DOHH2 (cell line): ENCODE measurements at regions not wholly inside any gene's neighbourhood (a gene's known extent, or its start where the extent isn't known, plus 50 kb on each side); places are given as distances from the start of the nearest gene placed in this dataset.

Experiments
- EZH2phosphoT487 ChIP-seq: fragments of 200-600 bp; sonication (generic); IDR thresholded peaks from 2 replicates; pipeline ENCODE4 v1.6.1; 2017; ENCODE audit warnings: borderline replicate concordance, mild to moderate bottlenecking, antibody characterized with exemption, low read length, moderate library complexity, mixed read lengths
- TF ChIP-seq, protein P1 (sequence below): fragments of 200-600 bp; sonication (generic); IDR thresholded peaks from one replicate; pipeline ENCODE4 v1.5.1; 2014; ENCODE audit warnings: antibody characterized with exemption, mild to moderate bottlenecking, low read depth, low read length; ENCODE audit not compliant: poor library complexity, severe bottlenecking

DNA sequence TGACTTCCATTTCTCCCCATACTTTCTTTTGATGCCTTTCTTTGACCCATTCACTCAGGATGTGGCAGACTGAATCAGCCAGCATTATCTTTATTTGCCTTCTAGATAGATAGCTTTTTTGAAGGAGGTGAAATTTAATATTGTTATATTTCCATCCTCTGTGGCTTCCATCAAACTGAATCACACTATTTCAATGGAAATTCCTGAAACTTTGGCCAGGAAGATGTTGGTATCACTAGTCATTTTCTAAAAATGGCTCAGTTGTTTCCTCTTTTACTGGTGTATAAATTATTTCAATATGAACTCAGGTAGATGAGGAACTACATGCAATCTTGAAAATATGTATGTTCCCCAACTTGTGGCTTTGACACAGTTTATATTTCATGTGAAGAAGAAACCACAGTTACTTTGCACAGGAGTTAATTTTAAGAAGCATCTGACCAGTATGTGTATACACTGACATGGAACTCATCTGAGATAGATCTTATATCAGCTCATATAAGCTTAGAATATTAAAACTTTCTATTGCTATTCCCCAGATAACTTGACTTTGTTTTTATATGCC is 248.3 kb downstream of the CGGBP1 start:
- TF ChIP-seq, protein P1, sequence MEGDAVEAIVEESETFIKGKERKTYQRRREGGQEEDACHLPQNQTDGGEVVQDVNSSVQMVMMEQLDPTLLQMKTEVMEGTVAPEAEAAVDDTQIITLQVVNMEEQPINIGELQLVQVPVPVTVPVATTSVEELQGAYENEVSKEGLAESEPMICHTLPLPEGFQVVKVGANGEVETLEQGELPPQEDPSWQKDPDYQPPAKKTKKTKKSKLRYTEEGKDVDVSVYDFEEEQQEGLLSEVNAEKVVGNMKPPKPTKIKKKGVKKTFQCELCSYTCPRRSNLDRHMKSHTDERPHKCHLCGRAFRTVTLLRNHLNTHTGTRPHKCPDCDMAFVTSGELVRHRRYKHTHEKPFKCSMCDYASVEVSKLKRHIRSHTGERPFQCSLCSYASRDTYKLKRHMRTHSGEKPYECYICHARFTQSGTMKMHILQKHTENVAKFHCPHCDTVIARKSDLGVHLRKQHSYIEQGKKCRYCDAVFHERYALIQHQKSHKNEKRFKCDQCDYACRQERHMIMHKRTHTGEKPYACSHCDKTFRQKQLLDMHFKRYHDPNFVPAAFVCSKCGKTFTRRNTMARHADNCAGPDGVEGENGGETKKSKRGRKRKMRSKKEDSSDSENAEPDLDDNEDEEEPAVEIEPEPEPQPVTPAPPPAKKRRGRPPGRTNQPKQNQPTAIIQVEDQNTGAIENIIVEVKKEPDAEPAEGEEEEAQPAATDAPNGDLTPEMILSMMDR, result no peak
- no peak for TF ChIP-seq EZH2phosphoT487
